ENCODE measurements at regions not wholly inside any gene's neighbourhood (a gene's known extent, or its start where the extent isn't known, plus 50 kb on each side); places are given as distances from the start of the nearest gene placed in this dataset.

- Histone ChIP-seq H3K36me3 (ENCODE audit: low read depth) (no peaks in the 10 kb centered on the region), H3K4me3 (ENCODE audit: severe bottlenecking) (no peak overlapping the region), H3K27me3 (ENCODE audit: insufficient read depth, poor library complexity, severe bottlenecking) (no peaks in the 10 kb centered on the region), H3K9me3 (ENCODE audit: severe bottlenecking) (no peaks in the 10 kb centered on the region), H3K4me1 (ENCODE audit: insufficient read depth, poor library complexity, severe bottlenecking) (no peaks in the 10 kb centered on the region), H3K27ac (ENCODE audit: poor library complexity, severe bottlenecking) (no peak overlapping the region)
- ATAC-seq (ENCODE audit: low read depth), result no peak
- TF ChIP-seq CTCF (IDR thresholded peaks at IDR 0.05; ENCODE audit: poor library complexity, severe bottlenecking), result no peak
- no peak for DNase-seq (ENCODE audit: low spot score)
Observed at GRCh38 chrX:8919801-8920200, 114.1 kb downstream of the FAM9B start.

- TF ChIP-seq CTCF (IDR thresholded peaks at IDR 0.05; ENCODE audit: poor library complexity, severe bottlenecking), result no peak
- ATAC-seq (ENCODE audit: low read depth) (no peak), DNase-seq (ENCODE audit: low spot score) (no peak)
- Histone ChIP-seq H3K36me3 (ENCODE audit: low read depth) (no peaks in the 10 kb centered on the region), H3K9me3 (ENCODE audit: severe bottlenecking) (no peaks in the 10 kb centered on the region), H3K27me3 (ENCODE audit: insufficient read depth, poor library complexity, severe bottlenecking) (no peaks in the 10 kb centered on the region), H3K4me3 (ENCODE audit: severe bottlenecking) (no peak overlapping the region), H3K4me1 (ENCODE audit: insufficient read depth, poor library complexity, severe bottlenecking) (no peaks in the 10 kb centered on the region), H3K27ac (ENCODE audit: poor library complexity, severe bottlenecking) (no peak overlapping the region)
Observed at GRCh38 chrX:8916697-8917096, 115.5 kb upstream of the FAM9A start.

- no peak for DNase-seq (ENCODE audit: low spot score)
- Histone ChIP-seq H3K4me3 (ENCODE audit: severe bottlenecking) (no peak overlapping the region), H3K27ac (ENCODE audit: poor library complexity, severe bottlenecking) (no peak overlapping the region), H3K27me3 (ENCODE audit: insufficient read depth, poor library complexity, severe bottlenecking) (no peaks in the 10 kb centered on the region), H3K36me3 (ENCODE audit: low read depth) (no peaks in the 10 kb centered on the region), H3K9me3 (ENCODE audit: severe bottlenecking) (no peaks in the 10 kb centered on the region), H3K4me1 (ENCODE audit: insufficient read depth, poor library complexity, severe bottlenecking) (no peaks in the 10 kb centered on the region)
- no peak for ATAC-seq (ENCODE audit: low read depth)
- no peak for TF ChIP-seq CTCF (IDR thresholded peaks at IDR 0.05; ENCODE audit: poor library complexity, severe bottlenecking)
Observed at GRCh38 chrX:8914681-8915080, 113.5 kb upstream of the FAM9A start.

- no peak for TF ChIP-seq CTCF (IDR thresholded peaks at IDR 0.05; ENCODE audit: poor library complexity, severe bottlenecking)
- DNase-seq (ENCODE audit: low spot score), result no peak
- Histone ChIP-seq H3K4me1 (ENCODE audit: insufficient read depth, poor library complexity, severe bottlenecking) (no peaks in the 10 kb centered on the region), H3K27ac (ENCODE audit: poor library complexity, severe bottlenecking) (no peak overlapping the region), H3K9me3 (ENCODE audit: severe bottlenecking) (no peaks in the 10 kb centered on the region), H3K27me3 (ENCODE audit: insufficient read depth, poor library complexity, severe bottlenecking) (no peaks in the 10 kb centered on the region), H3K4me3 (ENCODE audit: severe bottlenecking) (no peak overlapping the region), H3K36me3 (ENCODE audit: low read depth) (no peaks in the 10 kb centered on the region)
- no peak for ATAC-seq (ENCODE audit: low read depth)
Observed at GRCh38 chrX:8913655-8914409, 112.6 kb upstream of the FAM9A start.

- H3K27me3 ChIP-seq (ENCODE audit: insufficient read depth, poor library complexity, severe bottlenecking), result no peaks in the 10 kb centered on the region
- H3K4me1 ChIP-seq (ENCODE audit: insufficient read depth, poor library complexity, severe bottlenecking), result no peaks in the 10 kb centered on the region
- DNase-seq (ENCODE audit: low spot score), result no peak
- no peaks in the 10 kb centered on the region for H3K36me3 ChIP-seq (ENCODE audit: low read depth)
- no peaks in the 10 kb centered on the region for H3K9me3 ChIP-seq (ENCODE audit: severe bottlenecking)
- no peak overlapping the region for H3K27ac ChIP-seq (ENCODE audit: poor library complexity, severe bottlenecking)
- H3K4me3 ChIP-seq (ENCODE audit: severe bottlenecking), result no peak overlapping the region
- no peak for ATAC-seq (ENCODE audit: low read depth)
- TF ChIP-seq CTCF (IDR thresholded peaks at IDR 0.05; ENCODE audit: poor library complexity, severe bottlenecking), result no peak
Observed at GRCh38 chrX:8907688-8908087, 106.5 kb upstream of the FAM9A start.

All from RWPE2 (cell line).